Transverse colon (tissue), 4 donors: ENCODE measurements at regions not wholly inside any gene's neighbourhood (a gene's known extent, or its start where the extent isn't known, plus 50 kb on each side); places are given as distances from the start of the nearest gene placed in this dataset.
A peak's percentile ranks its signal among the peaks of the same experiment; 100 is the strongest.
"Not testable (repeated sequence)": the region's sequence is repeated elsewhere in the genome, so short reads cannot be mapped to it uniquely, and the experiment has no call there.

Experiments
- DNase-seq: peaks from one replicate; pipeline ENCODE4 v3.0.0-alpha.2; 2019
- H3K27ac ChIP-seq, 4 donors: fragments of 200-600 bp; sonication (generic); 2 replicates each; pipeline ENCODE4 v1.5.1; 2016 to 2018; ENCODE audit warnings: inconsistent platforms in 4 of 4
- H3K27me3 ChIP-seq: fragments of 200-600 bp; sonication (generic); 2 replicates; pipeline ENCODE4 v1.5.1; 2017; ENCODE audit warnings: inconsistent platforms
- H3K36me3 ChIP-seq, 4 donors: fragments of 200-600 bp; sonication (generic); 2 replicates each; pipeline ENCODE4 v1.5.1; 2017 to 2019; ENCODE audit warnings: inconsistent platforms in 4 of 4
- H3K4me1 ChIP-seq, 4 donors: fragments of 200-600 bp; sonication (generic); 2 replicates each; pipeline ENCODE4 v1.5.1; 2017 to 2020; ENCODE audit warnings: inconsistent platforms in 4 of 4
- H3K4me3 ChIP-seq, 4 donors: fragments of 200-600 bp; sonication (generic); 1 replicate in 1 of 4; 2 replicates in 3 of 4; pipeline versions ENCODE4 v1.5.1 to v1.6.1; 2017 to 2019; ENCODE audit warnings: inconsistent platforms in 4 of 4
- H3K9me3 ChIP-seq, 2 donors: fragments of 200-600 bp; sonication (generic); 2 replicates each; pipeline ENCODE4 v1.5.1; 2017 to 2019; ENCODE audit warnings: inconsistent platforms in 2 of 2
- CTCF ChIP-seq, 5 experiments: fragments of 200-600 bp in 3 of 5; fragments of 450-650 bp in 2 of 5; sonication (generic) in 3 of 5; IDR thresholded peaks; 1 replicate in 2 of 5; 2 replicates in 3 of 5; pipeline ENCODE4 v1.5.1; 2016 to 2017; ENCODE audit warnings: antibody characterized with exemption in 5 of 5, inconsistent platforms in 3 of 5, mild to moderate bottlenecking in 2 of 5, moderate library complexity in 1 of 5
- EP300 ChIP-seq: sonication (generic); formaldehyde crosslinking; IDR thresholded peaks from one replicate; pipeline ENCODE4 v1.6.1; 2017; ENCODE audit warnings: antibody characterized with exemption, low read depth
- POLR2A ChIP-seq: fragments of 450-650 bp; IDR thresholded peaks from one replicate; pipeline ENCODE4 v1.6.1; 2016; ENCODE audit warnings: antibody characterized with exemption, mild to moderate bottlenecking, moderate library complexity
- POLR2AphosphoS5 ChIP-seq, 3 donors: sonication (generic); formaldehyde crosslinking; IDR thresholded peaks; one replicate each; pipeline ENCODE4 v1.6.1; 2016; ENCODE audit warnings: antibody characterized with exemption in 3 of 3
- WGBS, 2 donors: methylation state at CpG; one replicate each; pipeline ENCODE4 v1.1.5; 2018; ENCODE audit warnings: low coverage in 1 of 2; 5-methylcytosine and 5-hydroxymethylcytosine counted together
- in situ Hi-C, 4 donors: fragments of 200-750 bp; cut with MboI; loops; one replicate each; pipeline versions ENCODE4 v1.15.0 to v1.15.1; 2017; ENCODE audit warnings: low sequenced_read_pairs in 3 of 4, low pct_ligation_motif_present in 1 of 4, low pct_unique_long_range_greater_than_20kb in 1 of 4
- intact Hi-C: fragments of 100-400 bp; cut with DNase I; formaldehyde crosslinking; loops from one replicate; pipeline ENCODE4 v1.15.1; 2023; ENCODE audit warnings: low total_unique reads

- DNase-seq: no peak
- Histone ChIP-seq H3K36me3 (no peaks in the 10 kb centered on the region), H3K9me3 (no peaks in the 10 kb centered on the region), H3K27me3 (no peaks in the 10 kb centered on the region), H3K4me3 (peak overlapping the region in 1 of 4 donors; percentile 53), H3K4me1 (peaks cover 4 to 26% (median 14%) of the 10 kb centered on the region in 4 donors), H3K27ac (peak overlapping the region; percentile 52 to 69 (median 57))
- WGBS, 2 donors: 29 to 35% methylated on average over 2 to 7 of the region's 7 CpGs
- TF ChIP-seq POLR2A: no peak
- no peak for TF ChIP-seq POLR2AphosphoS5 (IDR thresholded peaks at IDR 0.05)
- TF ChIP-seq CTCF (IDR thresholded peaks at IDR 0.05): no peak
- no peak for TF ChIP-seq EP300
- intact Hi-C loops: no loop called here
- in situ Hi-C loops: no loop called here
These were observed 222.0 kb upstream of the SYNCRIP start for GRCh38 chr6:85864453-85865401.

GRCh38 chr6:85856235-85856634, 213.5 kb upstream of the SYNCRIP start:
- no peaks in the 10 kb centered on the region for H3K4me1 ChIP-seq
- H3K9me3 ChIP-seq: no peaks in the 10 kb centered on the region
- no peak for DNase-seq
- H3K27me3 ChIP-seq: no peaks in the 10 kb centered on the region
- TF ChIP-seq POLR2A: no peak
- TF ChIP-seq POLR2AphosphoS5 (IDR thresholded peaks at IDR 0.05): no peak
- TF ChIP-seq CTCF (IDR thresholded peaks at IDR 0.05): no peak
- no peak for TF ChIP-seq EP300
- intact Hi-C loops: no loop called here
- in situ Hi-C loops: no loop called here
- WGBS, 2 donors: 67% methylated on average over 2 of the region's 2 CpGs; no CpG with 5 or more reads in 1 of the 2 donors
- no peak overlapping the region for H3K27ac ChIP-seq
- H3K4me3 ChIP-seq: no peak overlapping the region
- H3K36me3 ChIP-seq: no peaks in the 10 kb centered on the region

GRCh38 chr6:85838351-85839119, 195.8 kb upstream of the SYNCRIP start:
- in situ Hi-C loops, H3K36me3 ChIP-seq, intact Hi-C loops, H3K27ac ChIP-seq, H3K27me3 ChIP-seq, H3K4me3 ChIP-seq, DNase-seq, H3K9me3 ChIP-seq, H3K4me1 ChIP-seq: not testable (repeated sequence)
- 80 to 98% methylated on average over 1 to 23 of the region's 37 CpGs for WGBS, 2 donors

GRCh38 chr6:85828973-85829372, 186.3 kb upstream of the SYNCRIP start:
- intact Hi-C loops: no loop called here
- Histone ChIP-seq H3K27ac (no peak overlapping the region), H3K27me3 (no peaks in the 10 kb centered on the region), H3K9me3 (peaks cover 15% of the 10 kb centered on the region in 2 donors), H3K36me3 (no peaks in the 10 kb centered on the region), H3K4me1 (no peaks in the 10 kb centered on the region), H3K4me3 (no peak overlapping the region)
- no peak for DNase-seq
- in situ Hi-C loops: no loop called here
- TF ChIP-seq EP300 (no peak), POLR2A (no peak), CTCF (IDR thresholded peaks at IDR 0.05) (no peak), POLR2AphosphoS5 (IDR thresholded peaks at IDR 0.05) (no peak)
